ENCODE measurements at regions not wholly inside any gene's neighbourhood (a gene's known extent, or its start where the extent isn't known, plus 50 kb on each side); places are given as distances from the start of the nearest gene placed in this dataset.
A peak's percentile ranks its signal among the peaks of the same experiment; 100 is the strongest.

- TF ChIP-seq CTCF (IDR thresholded peaks at IDR 0.05; ENCODE audit: borderline replicate concordance), result peak; percentile 25
- Histone ChIP-seq H3K4me3 (no peak overlapping the region), H3K4me1 (no peaks in the 10 kb centered on the region), H3K9me3 (replicated peaks) (no peaks in the 10 kb centered on the region), H3K27ac (replicated peaks) (no peak overlapping the region), H3K36me3 (no peaks in the 10 kb centered on the region), H3K27me3 (ENCODE audit: low read depth) (no peaks in the 10 kb centered on the region)
- intact Hi-C loops (cut with micrococcal nuclease), result no loop called here
- no peak for DNase-seq
Measured at GRCh38 chr14:86462193-86462753, 932.3 kb downstream of the FLRT2 start.

- intact Hi-C loops (cut with micrococcal nuclease), result no loop called here
- Histone ChIP-seq H3K27ac (replicated peaks) (no peak overlapping the region), H3K4me3 (no peak overlapping the region), H3K9me3 (replicated peaks) (peaks cover 3% of the 10 kb centered on the region), H3K36me3 (no peaks in the 10 kb centered on the region), H3K4me1 (no peaks in the 10 kb centered on the region), H3K27me3 (ENCODE audit: low read depth) (no peaks in the 10 kb centered on the region)
- no peak for TF ChIP-seq CTCF (IDR thresholded peaks at IDR 0.05; ENCODE audit: borderline replicate concordance)
- DNase-seq, result no peak
Measured at GRCh38 chr14:86457481-86458135, 927.7 kb downstream of the FLRT2 start.

- Histone ChIP-seq H3K27me3 (ENCODE audit: low read depth) (no peaks in the 10 kb centered on the region), H3K27ac (replicated peaks) (no peak overlapping the region), H3K4me3 (no peak overlapping the region), H3K9me3 (replicated peaks) (peaks cover 3% of the 10 kb centered on the region), H3K4me1 (no peaks in the 10 kb centered on the region), H3K36me3 (no peaks in the 10 kb centered on the region)
- TF ChIP-seq CTCF (IDR thresholded peaks at IDR 0.05; ENCODE audit: borderline replicate concordance), result no peak
- intact Hi-C loops (cut with micrococcal nuclease), result no loop called here
- DNase-seq, result no peak
Measured at GRCh38 chr14:86450085-86450484, 920.1 kb downstream of the FLRT2 start.

- DNase-seq, result no peak
- Histone ChIP-seq H3K4me3 (no peak overlapping the region), H3K27ac (replicated peaks) (no peak overlapping the region), H3K4me1 (no peaks in the 10 kb centered on the region), H3K9me3 (replicated peaks) (no peaks in the 10 kb centered on the region), H3K27me3 (ENCODE audit: low read depth) (no peaks in the 10 kb centered on the region), H3K36me3 (no peaks in the 10 kb centered on the region)
- no peak for TF ChIP-seq CTCF (IDR thresholded peaks at IDR 0.05; ENCODE audit: borderline replicate concordance)
- intact Hi-C loops (cut with micrococcal nuclease), result no loop called here
Measured at GRCh38 chr14:86442135-86442534, 912.2 kb downstream of the FLRT2 start.

GRCh38 chr14:86430853-86431252 lies 900.9 kb downstream of the FLRT2 start:
- TF ChIP-seq CTCF (IDR thresholded peaks at IDR 0.05; ENCODE audit: borderline replicate concordance), result no peak
- intact Hi-C loops (cut with micrococcal nuclease), result no loop called here
- no peaks in the 10 kb centered on the region for H3K9me3 ChIP-seq (replicated peaks)
- H3K4me3 ChIP-seq, result no peak overlapping the region
- H3K36me3 ChIP-seq, result no peaks in the 10 kb centered on the region
- no peak for DNase-seq
- no peak overlapping the region for H3K27ac ChIP-seq (replicated peaks)
- H3K27me3 ChIP-seq (ENCODE audit: low read depth), result no peaks in the 10 kb centered on the region
- no peaks in the 10 kb centered on the region for H3K4me1 ChIP-seq
